ENCODE measurements at regions not wholly inside any gene's neighbourhood (a gene's known extent, or its start where the extent isn't known, plus 50 kb on each side); places are given as distances from the start of the nearest gene placed in this dataset.

- no peaks in the 10 kb centered on the region for H3K27me3 ChIP-seq (ENCODE audit: control insufficient read depth, insufficient read depth, low read length)
- no peaks in the 10 kb centered on the region for H3K36me3 ChIP-seq (ENCODE audit: control insufficient read depth, insufficient read depth, low read length)
- ChIA-PET CTCF (no interaction called here), POLR2A (no interaction called here)
- TF ChIP-seq CTCF (IDR thresholded peaks at IDR 0.05; ENCODE audit: insufficient read depth, low read depth, low read length): no peak
- DNase-seq (ENCODE audit: low read depth): no peak
- H3K4me3 ChIP-seq (ENCODE audit: low read depth, low read length): no peak overlapping the region
Measured at GRCh38 chrX:21126661-21127060, 247.6 kb upstream of the CNKSR2 start.

GRCh38 chrX:21131346-21131745 is 242.9 kb upstream of the CNKSR2 start:
- no peaks in the 10 kb centered on the region for H3K27me3 ChIP-seq (ENCODE audit: control insufficient read depth, insufficient read depth, low read length)
- no peak for TF ChIP-seq CTCF (IDR thresholded peaks at IDR 0.05; ENCODE audit: insufficient read depth, low read depth, low read length)
- no peak for DNase-seq (ENCODE audit: low read depth)
- ChIA-PET POLR2A (no interaction called here), CTCF (no interaction called here)
- no peak overlapping the region for H3K4me3 ChIP-seq (ENCODE audit: low read depth, low read length)
- H3K36me3 ChIP-seq (ENCODE audit: control insufficient read depth, insufficient read depth, low read length): no peaks in the 10 kb centered on the region

DNA sequence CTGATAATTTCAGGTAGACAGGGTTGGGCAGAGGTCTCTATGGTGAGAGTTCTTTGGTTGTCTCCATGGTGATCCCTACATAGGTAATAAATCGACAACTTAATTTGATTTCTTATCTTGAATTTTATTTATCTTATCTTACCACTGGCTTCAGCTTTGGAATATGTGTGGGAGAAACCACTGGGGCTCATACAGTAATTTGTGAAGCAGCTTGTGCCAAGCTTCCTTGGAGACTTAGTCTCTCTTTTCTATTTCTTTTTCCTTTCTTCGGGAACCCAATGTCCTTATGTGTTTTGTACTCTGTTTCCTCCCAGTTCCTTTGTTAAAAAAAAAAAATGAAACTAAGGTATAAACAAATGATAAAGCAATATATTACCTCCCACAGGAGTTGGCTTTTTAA is 242.4 kb upstream of the CNKSR2 start:
- no peaks in the 10 kb centered on the region for H3K27me3 ChIP-seq (ENCODE audit: control insufficient read depth, insufficient read depth, low read length)
- DNase-seq (ENCODE audit: low read depth): no peak
- H3K36me3 ChIP-seq (ENCODE audit: control insufficient read depth, insufficient read depth, low read length): no peaks in the 10 kb centered on the region
- H3K4me3 ChIP-seq (ENCODE audit: low read depth, low read length): no peak overlapping the region
- ChIA-PET POLR2A (no interaction called here), CTCF (no interaction called here)
- no peak for TF ChIP-seq CTCF (IDR thresholded peaks at IDR 0.05; ENCODE audit: insufficient read depth, low read depth, low read length)

- ChIA-PET POLR2A (no interaction called here), CTCF (no interaction called here)
- H3K27me3 ChIP-seq (ENCODE audit: control insufficient read depth, insufficient read depth, low read length): no peaks in the 10 kb centered on the region
- H3K36me3 ChIP-seq (ENCODE audit: control insufficient read depth, insufficient read depth, low read length): no peaks in the 10 kb centered on the region
- TF ChIP-seq CTCF (IDR thresholded peaks at IDR 0.05; ENCODE audit: insufficient read depth, low read depth, low read length): no peak
- H3K4me3 ChIP-seq (ENCODE audit: low read depth, low read length): no peak overlapping the region
- DNase-seq (ENCODE audit: low read depth): no peak
Measured at GRCh38 chrX:21132686-21133393, 241.4 kb upstream of the CNKSR2 start.

DNA sequence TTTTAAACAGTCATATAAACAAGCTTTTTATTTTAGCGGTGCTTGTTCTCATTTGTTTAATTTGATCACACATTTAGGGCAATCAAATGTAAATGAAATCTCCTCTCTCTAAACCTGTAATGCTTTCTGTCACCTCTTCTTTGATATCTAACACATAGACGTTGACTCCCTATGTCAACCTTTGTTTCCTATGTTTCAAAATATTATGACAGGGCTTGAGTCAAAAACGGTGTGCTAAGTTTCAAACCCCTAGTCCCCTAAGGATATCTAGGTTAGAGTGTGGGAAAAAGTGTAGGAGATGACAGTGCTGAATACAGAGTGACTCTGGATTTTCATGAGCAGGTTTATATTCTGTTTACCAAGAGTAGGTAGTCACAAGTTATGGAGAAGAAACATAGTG is 224.0 kb upstream of the CNKSR2 start:
- no peaks in the 10 kb centered on the region for H3K36me3 ChIP-seq (ENCODE audit: control insufficient read depth, insufficient read depth, low read length)
- no peak for TF ChIP-seq CTCF (IDR thresholded peaks at IDR 0.05; ENCODE audit: insufficient read depth, low read depth, low read length)
- no peak overlapping the region for H3K4me3 ChIP-seq (ENCODE audit: low read depth, low read length)
- H3K27me3 ChIP-seq (ENCODE audit: control insufficient read depth, insufficient read depth, low read length): no peaks in the 10 kb centered on the region
- CTCF ChIA-PET: no interaction called here
- no peak for DNase-seq (ENCODE audit: low read depth)
- POLR2A ChIA-PET: interaction anchor here (0.6 kb wide), 1 partner anchor 1541 kb away, joined by 3 read pairs; no protein-coding TSS in a partner anchor

Data from BJ (cell line).